ENCODE measurements at regions not wholly inside any gene's neighbourhood (a gene's known extent, or its start where the extent isn't known, plus 50 kb on each side); places are given as distances from the start of the nearest gene placed in this dataset.
"Not testable (repeated sequence)": the region's sequence is repeated elsewhere in the genome, so short reads cannot be mapped to it uniquely, and the experiment has no call there.

GRCh38 chr15:84094720-84095119, 140.9 kb upstream of the GOLGA6L4 start:
- not testable (repeated sequence) for DNase-seq

- DNase-seq = not testable (repeated sequence)
Observed at GRCh38 chr15:84097053-84097452, 138.5 kb upstream of the GOLGA6L4 start.

GRCh38 chr15:84098604-84099003, 137.0 kb upstream of the GOLGA6L4 start:
- DNase-seq = no peak

- no peak for DNase-seq
Observed at GRCh38 chr15:84099181-84099580, 136.4 kb upstream of the GOLGA6L4 start.

GRCh38 chr15:84103345-84103744, 132.2 kb upstream of the GOLGA6L4 start:
- DNase-seq = no peak

- DNase-seq = no peak
Observed at GRCh38 chr15:84104853-84105252, 130.7 kb upstream of the GOLGA6L4 start.

GRCh38 chr15:84108728-84109127, 126.8 kb upstream of the GOLGA6L4 start:
- no peak for DNase-seq

GRCh38 chr15:84111575-84111974, 124.0 kb upstream of the GOLGA6L4 start:
- DNase-seq = no peak

GRCh38 chr15:84112025-84112424, 123.5 kb upstream of the GOLGA6L4 start:
- no peak for DNase-seq

- no peak for DNase-seq
Observed at GRCh38 chr15:84113919-84114318, 121.7 kb upstream of the GOLGA6L4 start.

GRCh38 chr15:84114680-84115079, 120.9 kb upstream of the GOLGA6L4 start:
- DNase-seq = not testable (repeated sequence)

GRCh38 chr15:84119351-84119750, 116.2 kb upstream of the GOLGA6L4 start:
- DNase-seq = not testable (repeated sequence)

- DNase-seq = peak; percentile 35
Observed at GRCh38 chr15:84120903-84121302, 114.7 kb upstream of the GOLGA6L4 start.

GRCh38 chr15:84128706-84129105, 106.9 kb upstream of the GOLGA6L4 start:
- not testable (repeated sequence) for DNase-seq

- not testable (repeated sequence) for DNase-seq
Observed at GRCh38 chr15:84130098-84130831, 105.3 kb upstream of the GOLGA6L4 start.

- not testable (repeated sequence) for DNase-seq
Observed at GRCh38 chr15:84135931-84136456, 99.6 kb upstream of the GOLGA6L4 start.

- DNase-seq = peak; percentile 84
Observed at GRCh38 chr15:84142888-84143337, 92.7 kb upstream of the GOLGA6L4 start.

GRCh38 chr15:84143753-84144314, 91.7 kb upstream of the GOLGA6L4 start:
- DNase-seq = no peak

GRCh38 chr15:84144946-84145345, 90.6 kb upstream of the GOLGA6L4 start:
- DNase-seq = not testable (repeated sequence)

GRCh38 chr15:84146299-84146698, 89.3 kb upstream of the GOLGA6L4 start:
- DNase-seq = not testable (repeated sequence)

GRCh38 chr15:84147307-84147706, 88.3 kb upstream of the GOLGA6L4 start:
- DNase-seq = not testable (repeated sequence)

- no peak for DNase-seq
Observed at GRCh38 chr15:84151205-84151931, 84.2 kb upstream of the GOLGA6L4 start.

All from skin of body (tissue), 1 donor.